GM23338 (cell line): ENCODE measurements at regions not wholly inside any gene's neighbourhood (a gene's known extent, or its start where the extent isn't known, plus 50 kb on each side); places are given as distances from the start of the nearest gene placed in this dataset.

ENCODE experiments used
- ATAC-seq: fragments of 200-7000 bp; cut with Tn5 transposase; 3 replicates; pipeline ENCODE4 v1.9.1; 2020
- DNase-seq: peaks from one replicate; pipeline ENCODE4 v3.0.0-alpha.2; 2015; ENCODE audit warnings: low spot score
- H2AFZ ChIP-seq: fragments of 200-600 bp; sonication (generic); 2 replicates; pipeline ENCODE4 v1.8.0; 2016; ENCODE audit warnings: antibody characterized with exemption, mild to moderate bottlenecking, moderate library complexity
- H3F3A ChIP-seq: fragments of 200-600 bp; sonication (generic); replicated peaks from 2 replicates; pipeline ENCODE4 v1.8.0; 2017; ENCODE audit warnings: antibody characterized with exemption, mixed run types, low read depth
- H3K27ac ChIP-seq: fragments of 200-600 bp; sonication (generic); 2 replicates; pipeline ENCODE4 v1.6.1; 2016; ENCODE audit warnings: low read depth
- H3K27me3 ChIP-seq: fragments of 200-600 bp; sonication (generic); 2 replicates; pipeline ENCODE4 v1.8.0; 2016; ENCODE audit warnings: mild to moderate bottlenecking, mixed run types, moderate library complexity; ENCODE audit not compliant: insufficient read depth
- H3K36me3 ChIP-seq: fragments of 200-600 bp; sonication (generic); 2 replicates; pipeline ENCODE4 v1.8.0; 2016; ENCODE audit warnings: mild to moderate bottlenecking; ENCODE audit not compliant: insufficient read depth
- H3K4me1 ChIP-seq: fragments of 200-600 bp; sonication (generic); 2 replicates; pipeline ENCODE4 v1.8.0; 2016; ENCODE audit warnings: mild to moderate bottlenecking, moderate library complexity; ENCODE audit not compliant: insufficient read depth
- H3K4me2 ChIP-seq: fragments of 200-600 bp; sonication (generic); 2 replicates; pipeline ENCODE4 v1.7.1; 2017; ENCODE audit warnings: mixed run types
- H3K4me3 ChIP-seq: fragments of 200-600 bp; sonication (generic); 2 replicates; pipeline ENCODE4 v1.6.1; 2016; ENCODE audit warnings: mixed run types
- H3K79me2 ChIP-seq: fragments of 200-600 bp; sonication (generic); replicated peaks from 2 replicates; pipeline ENCODE4 v1.8.0; 2017; ENCODE audit warnings: mild to moderate bottlenecking; ENCODE audit not compliant: insufficient read depth
- H3K9me2 ChIP-seq: fragments of 200-600 bp; sonication (generic); 2 replicates; pipeline ENCODE4 v1.8.0; 2017; ENCODE audit not compliant: insufficient read depth
- H4K20me1 ChIP-seq: fragments of 200-600 bp; sonication (generic); replicated peaks from 2 replicates; pipeline ENCODE4 v1.8.0; 2017; ENCODE audit warnings: mild to moderate bottlenecking; ENCODE audit not compliant: insufficient read depth
- H3K27ac Mint-ChIP-seq: 2 replicates; pipeline ENCODE4 v1.8.0; 2020; ENCODE audit warnings: inconsistent platforms, mild to moderate bottlenecking, moderate library complexity, mixed read lengths
- H3K27me3 Mint-ChIP-seq: 3 replicates; pipeline ENCODE4 v1.8.0; 2022; ENCODE audit warnings: low read depth, mild to moderate bottlenecking, moderate library complexity, mixed read lengths, inconsistent platforms; ENCODE audit not compliant: insufficient read depth, poor library complexity
- H3K36me3 Mint-ChIP-seq: 3 replicates; pipeline ENCODE4 v1.8.0; 2021; ENCODE audit warnings: low read depth, mild to moderate bottlenecking, inconsistent platforms, moderate library complexity, mixed read lengths
- H3K4me1 Mint-ChIP-seq: 3 replicates; pipeline ENCODE4 v1.8.0; 2020; ENCODE audit warnings: mild to moderate bottlenecking, inconsistent platforms, mixed read lengths
- H3K4me3 Mint-ChIP-seq: 3 replicates; pipeline ENCODE4 v1.8.0; 2021; ENCODE audit warnings: moderate library complexity, mild to moderate bottlenecking, inconsistent platforms, mixed read lengths
- H3K9me3 Mint-ChIP-seq: 3 replicates; pipeline ENCODE4 v1.8.0; 2020; ENCODE audit warnings: moderate library complexity, mild to moderate bottlenecking, inconsistent platforms, mixed read lengths
- CTCF ChIP-seq, 2 experiments: fragments of 200-600 bp in 1 of 2; sonication (generic) in 1 of 2; conservative IDR thresholded peaks; 2 replicates each; pipeline versions ENCODE4 v1.5.1 to v1.6.1; 2016 to 2017; ENCODE audit warnings: antibody characterized with exemption in 2 of 2, low read depth in 2 of 2, mild to moderate bottlenecking in 2 of 2, moderate library complexity in 1 of 2
- EZH2 ChIP-seq: fragments of 200-600 bp; sonication (generic); IDR thresholded peaks from one replicate; pipeline ENCODE4 v1.8.0; 2017; ENCODE audit warnings: antibody characterized with exemption, mild to moderate bottlenecking, low read depth; ENCODE audit not compliant: unreplicated experiment
- EZH2phosphoT487 ChIP-seq: fragments of 200-600 bp; sonication (generic); IDR thresholded peaks from one replicate; pipeline ENCODE4 v1.8.1; 2018; ENCODE audit warnings: antibody characterized with exemption; ENCODE audit not compliant: unreplicated experiment
- JUNB ChIP-seq: IDR thresholded peaks from one replicate; pipeline ENCODE4 v1.6.1; 2016; ENCODE audit warnings: antibody characterized with exemption; ENCODE audit not compliant: unreplicated experiment
- NANOG ChIP-seq: IDR thresholded peaks from 2 replicates; pipeline ENCODE4 v1.6.1; 2016; ENCODE audit warnings: antibody characterized with exemption, borderline replicate concordance
- POLR2AphosphoS5 ChIP-seq: IDR thresholded peaks from 2 replicates; pipeline ENCODE4 v1.6.1; 2016; ENCODE audit warnings: antibody characterized with exemption, low read depth
- STAT1 ChIP-seq: IDR thresholded peaks from one replicate; pipeline ENCODE4 v1.6.1; 2016; ENCODE audit warnings: antibody characterized with exemption; ENCODE audit not compliant: unreplicated experiment
- TF ChIP-seq, protein P1 (sequence below): IDR thresholded peaks from 2 replicates; pipeline ENCODE4 v1.6.1; 2016; ENCODE audit warnings: antibody characterized with exemption
- TF ChIP-seq, protein P2 (sequence below): IDR thresholded peaks from one replicate; pipeline ENCODE4 v1.6.1; 2018; ENCODE audit warnings: antibody characterized with exemption; ENCODE audit not compliant: unreplicated experiment

DNA sequence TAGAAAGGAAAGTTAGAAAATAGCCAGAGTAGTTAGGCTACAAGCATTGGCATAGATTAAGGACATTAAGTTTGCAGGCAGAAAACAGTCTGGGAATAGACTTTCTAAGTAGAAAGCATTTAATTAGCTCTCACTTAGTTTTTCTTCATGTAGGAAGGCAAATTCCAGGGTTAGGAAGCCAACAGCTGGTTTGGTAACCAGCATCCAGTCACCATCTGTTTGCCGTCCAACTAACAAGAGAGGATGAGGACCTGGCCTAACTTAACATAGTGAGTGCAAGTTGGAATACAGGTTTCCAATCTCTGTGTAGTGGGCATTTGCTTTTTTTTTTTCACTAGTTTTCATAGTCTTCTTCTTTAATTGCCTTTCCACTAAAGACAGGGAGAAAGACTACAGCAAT, 121.7 kb upstream of the NR3C1 start:
- Mint-ChIP-seq H3K27me3 (no peaks in the 10 kb centered on the region), H3K27ac (no peak overlapping the region), H3K36me3 (no peaks in the 10 kb centered on the region), H3K4me1 (no peaks in the 10 kb centered on the region), H3K4me3 (no peak overlapping the region), H3K9me3 (no peaks in the 10 kb centered on the region)
- DNase-seq: no peak
- H3K79me2 ChIP-seq: no peaks in the 10 kb centered on the region
- H3K4me3 ChIP-seq: no peak overlapping the region
- H2AFZ ChIP-seq: no peak overlapping the region
- no peaks in the 10 kb centered on the region for H3K4me1 ChIP-seq
- no peaks in the 10 kb centered on the region for H3K27me3 ChIP-seq
- ATAC-seq: no peak
- no peaks in the 10 kb centered on the region for H3F3A ChIP-seq
- no peak overlapping the region for H3K27ac ChIP-seq
- no peaks in the 10 kb centered on the region for H4K20me1 ChIP-seq
- H3K36me3 ChIP-seq: no peaks in the 10 kb centered on the region
- H3K4me2 ChIP-seq: no peak overlapping the region
- TF ChIP-seq POLR2AphosphoS5: no peak
- no peaks in the 10 kb centered on the region for H3K9me2 ChIP-seq

GRCh38 chr5:143524338-143524945, 121.0 kb upstream of the NR3C1 start:
- Histone ChIP-seq H3K9me2 (no peaks in the 10 kb centered on the region), H3K27me3 (no peaks in the 10 kb centered on the region), H4K20me1 (no peaks in the 10 kb centered on the region), H3F3A (no peaks in the 10 kb centered on the region), H3K36me3 (no peaks in the 10 kb centered on the region), H3K79me2 (no peaks in the 10 kb centered on the region), H3K4me2 (no peak overlapping the region), H2AFZ (no peak overlapping the region; the same call in 1 of the 2 replicates), H3K27ac (no peak overlapping the region), H3K4me1 (no peaks in the 10 kb centered on the region), H3K4me3 (no peak overlapping the region)
- no peaks in the 10 kb centered on the region for H3K9me3 Mint-ChIP-seq
- no peaks in the 10 kb centered on the region for H3K27me3 Mint-ChIP-seq
- no peak overlapping the region for H3K27ac Mint-ChIP-seq
- ATAC-seq (no peak), DNase-seq (no peak)
- H3K4me1 Mint-ChIP-seq: no peaks in the 10 kb centered on the region
- no peaks in the 10 kb centered on the region for H3K36me3 Mint-ChIP-seq
- H3K4me3 Mint-ChIP-seq: no peak overlapping the region
- TF ChIP-seq STAT1 (no peak), JUNB (no peak), CTCF (conservative IDR thresholded peaks at IDR 0.05; ENCODE audit: low read depth in 2 of 2) (no peak), POLR2AphosphoS5 (no peak), EZH2 (no peak), NANOG (no peak), EZH2phosphoT487 (no peak)
- TF ChIP-seq, protein P1, sequence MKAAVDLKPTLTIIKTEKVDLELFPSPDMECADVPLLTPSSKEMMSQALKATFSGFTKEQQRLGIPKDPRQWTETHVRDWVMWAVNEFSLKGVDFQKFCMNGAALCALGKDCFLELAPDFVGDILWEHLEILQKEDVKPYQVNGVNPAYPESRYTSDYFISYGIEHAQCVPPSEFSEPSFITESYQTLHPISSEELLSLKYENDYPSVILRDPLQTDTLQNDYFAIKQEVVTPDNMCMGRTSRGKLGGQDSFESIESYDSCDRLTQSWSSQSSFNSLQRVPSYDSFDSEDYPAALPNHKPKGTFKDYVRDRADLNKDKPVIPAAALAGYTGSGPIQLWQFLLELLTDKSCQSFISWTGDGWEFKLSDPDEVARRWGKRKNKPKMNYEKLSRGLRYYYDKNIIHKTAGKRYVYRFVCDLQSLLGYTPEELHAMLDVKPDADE: no peak
- TF ChIP-seq, protein P2, sequence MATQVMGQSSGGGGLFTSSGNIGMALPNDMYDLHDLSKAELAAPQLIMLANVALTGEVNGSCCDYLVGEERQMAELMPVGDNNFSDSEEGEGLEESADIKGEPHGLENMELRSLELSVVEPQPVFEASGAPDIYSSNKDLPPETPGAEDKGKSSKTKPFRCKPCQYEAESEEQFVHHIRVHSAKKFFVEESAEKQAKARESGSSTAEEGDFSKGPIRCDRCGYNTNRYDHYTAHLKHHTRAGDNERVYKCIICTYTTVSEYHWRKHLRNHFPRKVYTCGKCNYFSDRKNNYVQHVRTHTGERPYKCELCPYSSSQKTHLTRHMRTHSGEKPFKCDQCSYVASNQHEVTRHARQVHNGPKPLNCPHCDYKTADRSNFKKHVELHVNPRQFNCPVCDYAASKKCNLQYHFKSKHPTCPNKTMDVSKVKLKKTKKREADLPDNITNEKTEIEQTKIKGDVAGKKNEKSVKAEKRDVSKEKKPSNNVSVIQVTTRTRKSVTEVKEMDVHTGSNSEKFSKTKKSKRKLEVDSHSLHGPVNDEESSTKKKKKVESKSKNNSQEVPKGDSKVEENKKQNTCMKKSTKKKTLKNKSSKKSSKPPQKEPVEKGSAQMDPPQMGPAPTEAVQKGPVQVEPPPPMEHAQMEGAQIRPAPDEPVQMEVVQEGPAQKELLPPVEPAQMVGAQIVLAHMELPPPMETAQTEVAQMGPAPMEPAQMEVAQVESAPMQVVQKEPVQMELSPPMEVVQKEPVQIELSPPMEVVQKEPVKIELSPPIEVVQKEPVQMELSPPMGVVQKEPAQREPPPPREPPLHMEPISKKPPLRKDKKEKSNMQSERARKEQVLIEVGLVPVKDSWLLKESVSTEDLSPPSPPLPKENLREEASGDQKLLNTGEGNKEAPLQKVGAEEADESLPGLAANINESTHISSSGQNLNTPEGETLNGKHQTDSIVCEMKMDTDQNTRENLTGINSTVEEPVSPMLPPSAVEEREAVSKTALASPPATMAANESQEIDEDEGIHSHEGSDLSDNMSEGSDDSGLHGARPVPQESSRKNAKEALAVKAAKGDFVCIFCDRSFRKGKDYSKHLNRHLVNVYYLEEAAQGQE: no peak
